WTC11 (cell line): ENCODE measurements at regions not wholly inside any gene's neighbourhood (a gene's known extent, or its start where the extent isn't known, plus 50 kb on each side); places are given as distances from the start of the nearest gene placed in this dataset.

Experiments
- ATAC-seq: fragments of 200-7000 bp; cut with Tn5 transposase; 2 replicates; pipeline ENCODE4 v1.10.0; 2021; ENCODE audit warnings: mild to moderate bottlenecking, moderate library complexity
- CTCF ChIA-PET: fragments of 300-600 bp; sonication (Branson Sonifier 250); formaldehyde crosslinking; loops from one replicate; lab custom pipeline; 2021; ENCODE audit warnings: antibody characterized with exemption; lab: Charles Lee
- POLR2A ChIA-PET: fragments of 350-600 bp; sonication (Branson Sonifier 250); formaldehyde crosslinking; loops from one replicate; lab custom pipeline; 2021; ENCODE audit warnings: antibody characterized with exemption; lab: Charles Lee
- DNase-seq: peaks from one replicate; pipeline ENCODE4 v3.0.0; 2021; ENCODE audit warnings: low spot score
- H3K27ac Mint-ChIP-seq: 2 replicates; pipeline ENCODE4 v1.8.0; 2021; ENCODE audit warnings: mixed read lengths
- H3K27me3 Mint-ChIP-seq: 2 replicates; pipeline ENCODE4 v1.8.0; 2021; ENCODE audit warnings: low read depth, mild to moderate bottlenecking, moderate library complexity, mixed read lengths
- H3K36me3 Mint-ChIP-seq: 2 replicates; pipeline ENCODE4 v1.8.0; 2021; ENCODE audit warnings: mixed read lengths
- H3K4me1 Mint-ChIP-seq: 2 replicates; pipeline ENCODE4 v1.8.0; 2022; ENCODE audit warnings: mixed read lengths
- H3K4me3 Mint-ChIP-seq: 2 replicates; pipeline ENCODE4 v1.8.0; 2021; ENCODE audit warnings: mild to moderate bottlenecking, moderate library complexity, mixed read lengths
- H3K9me3 Mint-ChIP-seq: 2 replicates; pipeline ENCODE4 v1.8.0; 2021; ENCODE audit warnings: mixed read lengths
- AR ChIP-seq: fragments of 250-450 bp; sonication (Bioruptor Pico); IDR thresholded peaks from 2 replicates; pipeline ENCODE4 v1.9.0; 2021; ENCODE audit warnings: mild to moderate bottlenecking
- ATF2 ChIP-seq: sonication (generic); formaldehyde crosslinking; IDR thresholded peaks from 2 replicates; pipeline ENCODE4 v1.8.1; 2022; ENCODE audit warnings: low read depth, missing genetic modification reagents, borderline replicate concordance
- NR2C2 ChIP-seq: sonication (generic); formaldehyde crosslinking; IDR thresholded peaks from 2 replicates; pipeline ENCODE4 v1.8.0; 2022; ENCODE audit warnings: mild to moderate bottlenecking, missing genetic modification reagents
- OVOL2 ChIP-seq: fragments of 250-450 bp; sonication (Bioruptor Pico); IDR thresholded peaks from 2 replicates; pipeline ENCODE4 v1.9.0; 2021; ENCODE audit warnings: mild to moderate bottlenecking, borderline replicate concordance
- PREB ChIP-seq: sonication (generic); formaldehyde crosslinking; IDR thresholded peaks from 2 replicates; pipeline ENCODE4 v1.8.1; 2022; ENCODE audit warnings: mild to moderate bottlenecking, missing genetic modification reagents, moderate library complexity, borderline replicate concordance
- STAT6 ChIP-seq: sonication (generic); formaldehyde crosslinking; conservative IDR thresholded peaks from 2 replicates; pipeline ENCODE4 v1.8.1; 2023; ENCODE audit warnings: mild to moderate bottlenecking, low read depth, missing genetic modification reagents, moderate library complexity
- USF2 ChIP-seq: sonication (generic); formaldehyde crosslinking; IDR thresholded peaks from 2 replicates; pipeline ENCODE4 v1.8.1; 2023; ENCODE audit warnings: mild to moderate bottlenecking, missing genetic modification reagents, moderate library complexity
- ZNF121 ChIP-seq: sonication (generic); formaldehyde crosslinking; IDR thresholded peaks from 2 replicates; pipeline ENCODE4 v1.8.0; 2023; ENCODE audit warnings: missing genetic modification reagents
- ZNF281 ChIP-seq: sonication (generic); formaldehyde crosslinking; IDR thresholded peaks from 2 replicates; pipeline ENCODE4 v1.8.0; 2023; ENCODE audit warnings: mild to moderate bottlenecking, missing genetic modification reagents

- TF ChIP-seq NR2C2 (CRISPR knock-in tag) (no peak), AR (CRISPR knock-in tag) (no peak)
- H3K27me3 Mint-ChIP-seq: no peaks in the 10 kb centered on the region
- H3K4me1 Mint-ChIP-seq: no peaks in the 10 kb centered on the region
- H3K27ac Mint-ChIP-seq: no peak overlapping the region
- ChIA-PET POLR2A (no interaction called here), CTCF (no interaction called here)
- DNase-seq: no peak
- H3K9me3 Mint-ChIP-seq: no peaks in the 10 kb centered on the region
- H3K4me3 Mint-ChIP-seq: no peak overlapping the region
- no peaks in the 10 kb centered on the region for H3K36me3 Mint-ChIP-seq
- no peak for ATAC-seq
Observed at GRCh38 chr9:13661014-13661413, 381.5 kb upstream of the MPDZ start.

- Mint-ChIP-seq H3K4me1 (no peaks in the 10 kb centered on the region; the same call in 1 of the 2 replicates), H3K9me3 (peaks cover 24% of the 10 kb centered on the region), H3K27ac (no peak overlapping the region), H3K36me3 (no peaks in the 10 kb centered on the region; the same call in 1 of the 2 replicates), H3K4me3 (no peak overlapping the region), H3K27me3 (no peaks in the 10 kb centered on the region)
- CTCF ChIA-PET: no interaction called here
- DNase-seq (no peak), ATAC-seq (no peak)
- TF ChIP-seq OVOL2 (CRISPR knock-in tag) (no peak), ZNF281 (CRISPR knock-in tag) (no peak), ATF2 (no peak), USF2 (CRISPR knock-in tag) (no peak), AR (CRISPR knock-in tag) (no peak), PREB (no peak), ZNF121 (CRISPR knock-in tag) (no peak), STAT6 (CRISPR knock-in tag) (no peak)
- POLR2A ChIA-PET: interaction anchor here (0.6 kb wide), 2 partner anchors 36 to 336 kb away, joined by 4 to 5 read pairs; no protein-coding TSS in a partner anchor
Observed at GRCh38 chr9:13651969-13652663, 372.6 kb upstream of the MPDZ start.
